ENCODE measurements at regions not wholly inside any gene's neighbourhood (a gene's known extent, or its start where the extent isn't known, plus 50 kb on each side); places are given as distances from the start of the nearest gene placed in this dataset.

GRCh38 chr16:85294810-85295508, 182.7 kb upstream of the CIBAR2 start:
- Histone ChIP-seq H3K4me2 (ENCODE audit: insufficient read depth, insufficient read length, low read length) (no peak overlapping the region), H3K9ac (ENCODE audit: extremely low read depth, insufficient read length, low read length) (no peak overlapping the region), H3K9me3 (ENCODE audit: control insufficient read depth, low read depth, low read length) (no peaks in the 10 kb centered on the region), H2AFZ (ENCODE audit: low read length) (no peak overlapping the region), H3K79me2 (ENCODE audit: insufficient read depth, low read length) (no peaks in the 10 kb centered on the region), H4K5ac (ENCODE audit: insufficient read length, low read depth, low read length) (no peak overlapping the region), H3T11ph (ENCODE audit: low read length) (no peak overlapping the region), H2AK5ac (ENCODE audit: insufficient read length, low read length) (no peak overlapping the region), H4K20me1 (ENCODE audit: control insufficient read depth, insufficient read depth, insufficient read length) (no peaks in the 10 kb centered on the region), H2BK15ac (ENCODE audit: low read depth, low read length) (no peak overlapping the region), H3K4ac (ENCODE audit: low read depth, low read length) (no peak overlapping the region), H2BK120ac (ENCODE audit: low read depth, low read length, poor library complexity, severe bottlenecking) (no peak overlapping the region), H3K18ac (ENCODE audit: insufficient read length, low read depth, low read length) (no peak overlapping the region), H3K14ac (ENCODE audit: insufficient read depth, low read length) (no peak overlapping the region), H2BK12ac (ENCODE audit: insufficient read length, low read depth, low read length) (no peak overlapping the region), H4K8ac (replicated peaks; ENCODE audit: insufficient read length, low read depth, low read length) (no peak overlapping the region), H4K91ac (ENCODE audit: insufficient read length, low read depth, low read length) (no peak overlapping the region), H3K27me3 (ENCODE audit: insufficient read depth, low read length) (no peaks in the 10 kb centered on the region), H2BK5ac (ENCODE audit: insufficient read length, low read length) (no peak overlapping the region), H2BK20ac (ENCODE audit: low read depth, low read length, poor library complexity, severe bottlenecking) (no peak overlapping the region), H3K4me1 (ENCODE audit: insufficient read depth, low read length) (no peaks in the 10 kb centered on the region), H3K56ac (ENCODE audit: insufficient read length, low read depth, low read length) (no peak overlapping the region), H3K23ac (ENCODE audit: insufficient read length, low read depth, low read length) (no peak overlapping the region), H3K79me1 (ENCODE audit: insufficient read depth, low read depth, low read length, poor library complexity, severe bottlenecking) (no peaks in the 10 kb centered on the region), H3K27ac (ENCODE audit: insufficient read length, low read depth, low read length) (no peak overlapping the region), H3K23me2 (ENCODE audit: insufficient read length, low read depth, low read length, poor library complexity, severe bottlenecking) (no peaks in the 10 kb centered on the region)
- no peak for DNase-seq
- no CpG with 5 or more reads among the region's 25 CpGs for WGBS (ENCODE audit: extremely low coverage, insufficient read length, low lambda C conversion rate)
- TF ChIP-seq, protein P1, sequence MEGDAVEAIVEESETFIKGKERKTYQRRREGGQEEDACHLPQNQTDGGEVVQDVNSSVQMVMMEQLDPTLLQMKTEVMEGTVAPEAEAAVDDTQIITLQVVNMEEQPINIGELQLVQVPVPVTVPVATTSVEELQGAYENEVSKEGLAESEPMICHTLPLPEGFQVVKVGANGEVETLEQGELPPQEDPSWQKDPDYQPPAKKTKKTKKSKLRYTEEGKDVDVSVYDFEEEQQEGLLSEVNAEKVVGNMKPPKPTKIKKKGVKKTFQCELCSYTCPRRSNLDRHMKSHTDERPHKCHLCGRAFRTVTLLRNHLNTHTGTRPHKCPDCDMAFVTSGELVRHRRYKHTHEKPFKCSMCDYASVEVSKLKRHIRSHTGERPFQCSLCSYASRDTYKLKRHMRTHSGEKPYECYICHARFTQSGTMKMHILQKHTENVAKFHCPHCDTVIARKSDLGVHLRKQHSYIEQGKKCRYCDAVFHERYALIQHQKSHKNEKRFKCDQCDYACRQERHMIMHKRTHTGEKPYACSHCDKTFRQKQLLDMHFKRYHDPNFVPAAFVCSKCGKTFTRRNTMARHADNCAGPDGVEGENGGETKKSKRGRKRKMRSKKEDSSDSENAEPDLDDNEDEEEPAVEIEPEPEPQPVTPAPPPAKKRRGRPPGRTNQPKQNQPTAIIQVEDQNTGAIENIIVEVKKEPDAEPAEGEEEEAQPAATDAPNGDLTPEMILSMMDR (conservative IDR thresholded peaks at IDR 0.05): no peak
- Mint-ChIP-seq H3K27me3 (ENCODE audit: low read depth) (peaks cover 4% of the 10 kb centered on the region), H3K9me3 (no peaks in the 10 kb centered on the region), H3K36me3 (ENCODE audit: insufficient read depth in 1 of 3, low read depth in 3 of 3) (no peaks in the 10 kb centered on the region), H3K4me1 (peaks cover 0 to 15% of the 10 kb centered on the region in 2 experiments; a peak in 2 of 4 replicates), H3K27ac (peak overlapping the region in 1 of 3 experiments; percentile 85; a peak in 1 of 7 replicates), H3K4me3 (no peak overlapping the region)

Measured in H9 (cell line).